ENCODE measurements at regions not wholly inside any gene's neighbourhood (a gene's known extent, or its start where the extent isn't known, plus 50 kb on each side); places are given as distances from the start of the nearest gene placed in this dataset.
"Not testable (repeated sequence)": the region's sequence is repeated elsewhere in the genome, so short reads cannot be mapped to it uniquely, and the experiment has no call there.

DNA sequence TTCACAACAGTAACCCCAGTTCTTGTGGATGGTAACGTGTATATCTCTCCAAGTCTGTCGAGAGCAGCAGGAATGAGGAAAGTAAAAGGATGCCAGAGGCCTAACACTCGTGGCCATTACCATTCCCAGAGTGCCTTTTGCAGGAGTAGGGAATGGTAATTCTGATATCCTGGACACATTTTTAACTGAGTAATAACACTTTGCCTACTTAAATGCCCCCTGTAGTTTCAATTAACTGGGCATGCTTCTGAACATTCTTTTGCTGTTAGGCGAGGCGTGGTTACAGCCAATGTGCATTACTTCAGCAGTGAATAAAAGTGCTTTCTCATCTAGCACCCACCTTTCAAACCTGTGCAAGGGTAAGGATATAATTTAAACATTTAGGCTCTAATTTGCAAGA lies 258.5 kb upstream of the ADGRL2 start:
- H3K27ac Mint-ChIP-seq = no peak overlapping the region
- H3K27me3 Mint-ChIP-seq (ENCODE audit: low read depth) = no peaks in the 10 kb centered on the region
- no peaks in the 10 kb centered on the region for H3K9me3 Mint-ChIP-seq
- no peaks in the 10 kb centered on the region for H3K4me1 Mint-ChIP-seq (ENCODE audit: low read depth)
- no peaks in the 10 kb centered on the region for H3K36me3 Mint-ChIP-seq (ENCODE audit: low read depth)
- no peak overlapping the region for H3K4me3 Mint-ChIP-seq

DNA sequence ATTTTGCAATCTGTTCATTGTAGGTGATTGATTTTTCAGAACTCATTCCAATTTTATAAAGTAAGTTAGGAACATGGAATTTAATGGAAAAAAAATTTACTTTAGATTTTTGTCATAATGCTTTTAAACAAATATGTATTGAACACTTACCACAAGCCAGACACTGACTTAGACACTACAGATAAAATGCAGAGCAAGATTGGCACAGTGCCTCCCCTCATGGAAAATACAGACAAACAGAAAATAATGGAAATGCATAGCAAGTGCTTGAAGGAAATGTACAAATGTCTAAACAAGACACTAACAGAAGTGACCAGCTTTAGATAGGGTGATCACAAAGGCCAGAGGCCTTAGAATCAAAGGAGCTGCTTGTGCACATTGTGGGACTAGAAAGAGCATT lies 260.5 kb upstream of the ADGRL2 start:
- Mint-ChIP-seq H3K36me3 (ENCODE audit: low read depth) (no peaks in the 10 kb centered on the region), H3K9me3 (no peaks in the 10 kb centered on the region), H3K4me3 (no peak overlapping the region), H3K27me3 (ENCODE audit: low read depth) (no peaks in the 10 kb centered on the region), H3K4me1 (ENCODE audit: low read depth) (no peaks in the 10 kb centered on the region), H3K27ac (no peak overlapping the region)

DNA sequence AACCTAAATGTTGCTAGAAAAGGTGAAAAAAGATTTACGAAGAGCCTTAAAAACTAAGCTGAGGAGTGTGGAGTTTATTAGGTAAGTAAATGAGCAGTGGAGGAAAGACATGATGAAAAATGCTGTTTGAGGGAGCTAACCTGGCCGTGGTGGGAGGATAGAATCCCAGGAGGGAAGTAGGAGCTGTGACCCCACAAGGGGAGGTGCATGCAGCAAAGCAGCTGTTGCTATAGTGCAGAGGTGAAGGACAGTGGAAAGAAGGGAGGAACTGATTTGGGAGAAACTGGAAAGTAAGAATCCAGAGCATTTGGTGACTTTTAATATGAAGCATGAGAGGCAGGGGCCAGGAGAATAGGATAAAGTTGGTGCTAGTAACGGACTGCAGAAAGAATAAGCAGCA lies 271.7 kb upstream of the ADGRL2 start:
- no peak overlapping the region for H3K4me3 Mint-ChIP-seq
- no peaks in the 10 kb centered on the region for H3K4me1 Mint-ChIP-seq (ENCODE audit: low read depth)
- H3K27ac Mint-ChIP-seq = no peak overlapping the region
- H3K27me3 Mint-ChIP-seq (ENCODE audit: low read depth) = no peaks in the 10 kb centered on the region
- no peaks in the 10 kb centered on the region for H3K36me3 Mint-ChIP-seq (ENCODE audit: low read depth)
- H3K9me3 Mint-ChIP-seq = no peaks in the 10 kb centered on the region

DNA sequence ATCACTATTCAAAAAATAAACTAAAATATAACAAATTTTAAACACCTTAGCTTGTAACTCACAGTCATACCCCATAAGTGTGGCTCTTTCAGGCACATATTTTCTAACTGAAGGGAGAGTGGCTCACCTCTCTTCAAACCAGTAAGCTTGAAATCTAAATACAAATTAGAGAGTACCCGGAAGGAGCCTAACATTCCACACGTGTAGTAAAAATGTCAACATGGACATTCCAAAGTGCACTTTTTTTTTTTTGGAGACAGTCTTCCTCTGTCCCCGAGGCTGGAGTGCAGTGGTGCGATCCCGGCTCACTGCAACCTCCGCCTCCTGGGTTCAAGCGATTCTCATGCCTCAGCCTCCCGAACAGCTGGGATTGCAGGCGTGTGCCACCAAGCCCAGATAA lies 275.6 kb upstream of the ADGRL2 start:
- Mint-ChIP-seq H3K4me3 (no peak overlapping the region), H3K4me1 (ENCODE audit: low read depth) (no peaks in the 10 kb centered on the region), H3K27me3 (ENCODE audit: low read depth) (no peaks in the 10 kb centered on the region), H3K27ac (no peak overlapping the region), H3K36me3 (ENCODE audit: low read depth) (no peaks in the 10 kb centered on the region), H3K9me3 (no peaks in the 10 kb centered on the region)

DNA sequence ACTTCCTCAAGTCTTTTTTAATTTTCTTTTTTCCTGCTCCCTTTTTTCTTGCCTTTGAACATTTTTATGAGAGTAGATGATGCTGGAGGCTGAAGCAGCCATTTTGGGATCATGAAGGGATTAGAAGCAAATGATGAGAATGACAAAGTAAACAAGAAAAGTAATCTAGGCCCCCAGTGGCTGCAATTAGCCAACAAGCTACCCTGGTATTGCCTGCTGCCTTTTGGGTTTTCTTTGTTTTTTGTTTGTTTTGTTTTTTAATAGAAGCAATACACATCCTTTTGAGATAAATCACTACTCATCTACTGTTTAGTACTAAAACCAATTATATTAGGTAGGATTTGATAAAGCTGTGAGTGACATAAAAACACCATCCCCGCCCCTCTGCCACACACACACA lies 280.7 kb upstream of the ADGRL2 start:
- Mint-ChIP-seq H3K4me3 (no peak overlapping the region), H3K9me3 (no peaks in the 10 kb centered on the region), H3K27ac (no peak overlapping the region), H3K4me1 (ENCODE audit: low read depth) (no peaks in the 10 kb centered on the region), H3K27me3 (ENCODE audit: low read depth) (no peaks in the 10 kb centered on the region), H3K36me3 (ENCODE audit: low read depth) (no peaks in the 10 kb centered on the region)

DNA sequence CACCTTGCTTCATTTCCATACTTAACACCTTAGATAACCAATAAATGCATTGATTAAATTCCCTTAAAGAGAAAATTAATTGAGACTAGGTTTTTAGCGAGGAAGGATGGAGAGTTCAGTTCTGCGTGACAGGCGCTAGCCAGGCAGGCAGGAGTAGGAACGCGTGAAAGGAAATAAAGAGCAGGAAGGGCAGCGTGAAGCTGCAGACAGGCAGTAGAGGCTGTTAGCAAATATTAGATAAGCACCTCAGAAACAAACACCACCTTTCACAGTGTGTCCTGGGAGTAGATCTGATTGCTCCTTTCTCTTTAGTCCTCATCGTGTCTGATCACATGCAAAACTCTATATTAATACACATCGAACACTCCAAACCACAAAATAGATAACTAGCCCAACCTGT lies 282.7 kb upstream of the ADGRL2 start:
- no peaks in the 10 kb centered on the region for H3K9me3 Mint-ChIP-seq
- no peak overlapping the region for H3K4me3 Mint-ChIP-seq
- H3K27me3 Mint-ChIP-seq (ENCODE audit: low read depth) = no peaks in the 10 kb centered on the region
- H3K36me3 Mint-ChIP-seq (ENCODE audit: low read depth) = no peaks in the 10 kb centered on the region
- no peaks in the 10 kb centered on the region for H3K4me1 Mint-ChIP-seq (ENCODE audit: low read depth)
- no peak overlapping the region for H3K27ac Mint-ChIP-seq

DNA sequence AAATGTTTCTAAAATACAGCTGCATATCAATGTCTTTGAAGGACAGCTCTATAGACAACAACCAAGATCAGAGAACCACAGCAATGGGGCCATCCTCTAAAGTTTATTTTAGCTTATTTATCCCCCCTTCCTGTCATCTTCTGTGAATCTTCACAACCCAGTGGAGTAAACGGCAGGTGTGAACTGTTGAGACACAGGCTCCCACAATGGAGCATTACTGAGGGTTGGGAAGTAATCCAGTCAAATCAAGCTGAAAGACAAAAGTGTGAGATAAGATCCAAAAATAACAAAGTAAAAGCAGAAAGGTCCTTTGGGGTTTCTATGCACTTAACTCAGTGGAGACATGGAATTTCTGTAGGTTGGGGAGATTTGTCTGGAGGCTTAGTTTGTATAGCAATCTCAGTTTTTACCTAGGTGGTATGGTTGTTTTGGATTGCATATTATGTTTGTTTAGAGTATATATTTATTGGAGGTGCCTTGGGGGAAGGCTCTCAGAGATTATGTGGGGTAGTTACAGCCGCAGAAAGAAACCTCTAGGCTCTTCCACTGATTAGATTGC lies 286.9 kb upstream of the ADGRL2 start:
- no peaks in the 10 kb centered on the region for H3K4me1 Mint-ChIP-seq (ENCODE audit: low read depth)
- no peaks in the 10 kb centered on the region for H3K9me3 Mint-ChIP-seq
- H3K4me3 Mint-ChIP-seq = no peak overlapping the region
- no peaks in the 10 kb centered on the region for H3K27me3 Mint-ChIP-seq (ENCODE audit: low read depth)
- H3K36me3 Mint-ChIP-seq (ENCODE audit: low read depth) = no peaks in the 10 kb centered on the region
- no peak overlapping the region for H3K27ac Mint-ChIP-seq

DNA sequence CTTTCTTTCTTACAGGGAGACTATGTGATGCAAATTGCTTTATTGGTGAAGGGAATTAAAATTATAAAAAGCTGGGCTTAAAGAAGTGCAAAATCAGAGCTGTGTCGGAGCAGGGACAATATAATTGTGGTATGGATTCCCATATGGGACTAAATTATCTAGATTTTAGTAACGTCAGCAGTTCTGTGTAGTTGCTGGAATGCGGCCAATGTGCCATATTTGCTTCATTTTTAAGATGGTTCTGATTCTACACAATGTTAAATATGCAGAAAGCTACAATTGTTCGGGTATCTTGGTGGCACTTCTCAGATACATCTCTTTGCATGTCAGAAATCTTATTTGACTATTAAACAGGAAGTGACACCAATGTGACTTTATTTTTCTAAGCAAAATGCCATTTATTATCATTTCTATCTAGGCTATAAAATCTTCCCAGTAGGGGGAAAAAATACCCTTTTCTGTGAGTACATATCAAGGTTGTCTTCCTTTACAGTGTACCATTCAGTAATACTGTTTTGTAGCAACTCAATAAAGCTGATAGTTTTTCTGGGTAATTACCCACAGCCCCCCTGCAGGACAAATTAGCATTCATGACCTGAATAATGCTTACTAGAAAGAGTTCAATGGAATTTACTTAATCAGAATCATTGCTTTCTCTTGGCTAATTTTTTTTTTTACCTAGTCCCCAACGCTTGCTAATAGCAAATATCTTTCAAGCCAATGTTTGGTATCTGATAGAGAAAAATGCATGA lies 288.3 kb upstream of the ADGRL2 start:
- H3K36me3 Mint-ChIP-seq (ENCODE audit: low read depth) = no peaks in the 10 kb centered on the region
- no peak overlapping the region for H3K4me3 Mint-ChIP-seq
- no peak overlapping the region for H3K27ac Mint-ChIP-seq
- no peaks in the 10 kb centered on the region for H3K27me3 Mint-ChIP-seq (ENCODE audit: low read depth)
- H3K4me1 Mint-ChIP-seq (ENCODE audit: low read depth) = no peaks in the 10 kb centered on the region
- H3K9me3 Mint-ChIP-seq = no peaks in the 10 kb centered on the region

DNA sequence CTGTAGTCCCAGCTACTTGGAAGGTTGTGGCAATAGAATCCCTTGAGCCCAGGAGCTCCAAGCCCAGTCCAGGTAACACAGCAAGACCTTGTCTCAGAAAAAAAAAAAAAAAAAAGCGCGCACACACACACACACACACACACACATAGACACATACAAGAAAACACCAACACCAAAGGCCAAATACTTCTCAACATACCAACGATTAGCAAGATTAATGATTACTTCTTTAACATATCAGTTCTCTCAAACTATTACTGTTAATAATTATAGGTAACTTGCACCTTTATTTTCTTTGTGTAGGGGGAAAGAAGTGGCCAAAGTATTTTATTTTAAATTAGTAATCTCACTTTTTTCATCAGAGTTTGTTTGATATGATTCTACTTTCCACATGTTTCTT lies 289.5 kb upstream of the ADGRL2 start:
- Mint-ChIP-seq H3K27me3 (ENCODE audit: low read depth) (no peaks in the 10 kb centered on the region), H3K27ac (no peak overlapping the region), H3K4me1 (ENCODE audit: low read depth) (no peaks in the 10 kb centered on the region), H3K9me3 (no peaks in the 10 kb centered on the region), H3K36me3 (ENCODE audit: low read depth) (no peaks in the 10 kb centered on the region), H3K4me3 (no peak overlapping the region)

DNA sequence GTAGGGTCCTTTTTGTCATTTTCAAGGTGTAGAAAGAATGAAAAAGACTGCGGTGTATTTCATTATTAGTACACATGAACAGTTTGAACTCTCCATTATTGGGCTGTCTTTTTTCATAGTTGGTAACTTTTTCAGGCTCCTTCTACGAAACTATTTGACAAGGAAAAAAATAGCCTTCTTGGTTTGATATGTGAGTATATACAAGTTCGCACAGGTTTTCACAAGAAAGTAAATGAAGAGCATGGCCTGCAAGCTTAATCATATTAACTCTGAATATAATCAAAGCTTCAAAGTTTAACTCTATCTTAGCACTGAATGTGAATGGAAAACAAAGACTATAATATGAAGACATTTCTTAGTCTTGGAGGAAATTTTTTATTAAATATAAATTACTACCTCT lies 290.0 kb upstream of the ADGRL2 start:
- H3K4me3 Mint-ChIP-seq = no peak overlapping the region
- no peaks in the 10 kb centered on the region for H3K9me3 Mint-ChIP-seq
- H3K36me3 Mint-ChIP-seq (ENCODE audit: low read depth) = no peaks in the 10 kb centered on the region
- H3K27me3 Mint-ChIP-seq (ENCODE audit: low read depth) = no peaks in the 10 kb centered on the region
- H3K4me1 Mint-ChIP-seq (ENCODE audit: low read depth) = no peaks in the 10 kb centered on the region
- H3K27ac Mint-ChIP-seq = no peak overlapping the region

DNA sequence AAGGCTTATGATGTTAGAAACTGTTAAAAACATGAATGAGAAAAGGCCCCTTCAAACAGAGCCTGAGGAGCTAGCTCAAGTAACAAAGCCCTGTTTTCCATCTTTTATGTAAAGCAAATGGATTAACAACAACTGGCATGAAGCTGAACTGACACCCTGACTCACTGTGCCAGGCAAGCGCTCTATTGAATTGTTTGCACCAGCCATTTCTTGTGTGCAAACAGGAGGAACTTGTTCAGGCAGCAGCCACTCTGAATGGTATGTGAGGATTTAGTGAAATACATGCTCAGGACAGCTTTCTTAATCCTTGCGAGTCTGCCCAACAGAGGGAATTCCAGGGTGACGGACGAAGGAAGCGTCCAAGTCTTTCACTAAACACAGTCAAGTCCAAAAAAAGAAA lies 291.1 kb upstream of the ADGRL2 start:
- Mint-ChIP-seq H3K4me1 (ENCODE audit: low read depth) (no peaks in the 10 kb centered on the region), H3K9me3 (no peaks in the 10 kb centered on the region), H3K27me3 (ENCODE audit: low read depth) (no peaks in the 10 kb centered on the region), H3K4me3 (no peak overlapping the region), H3K27ac (no peak overlapping the region), H3K36me3 (ENCODE audit: low read depth) (no peaks in the 10 kb centered on the region)

DNA sequence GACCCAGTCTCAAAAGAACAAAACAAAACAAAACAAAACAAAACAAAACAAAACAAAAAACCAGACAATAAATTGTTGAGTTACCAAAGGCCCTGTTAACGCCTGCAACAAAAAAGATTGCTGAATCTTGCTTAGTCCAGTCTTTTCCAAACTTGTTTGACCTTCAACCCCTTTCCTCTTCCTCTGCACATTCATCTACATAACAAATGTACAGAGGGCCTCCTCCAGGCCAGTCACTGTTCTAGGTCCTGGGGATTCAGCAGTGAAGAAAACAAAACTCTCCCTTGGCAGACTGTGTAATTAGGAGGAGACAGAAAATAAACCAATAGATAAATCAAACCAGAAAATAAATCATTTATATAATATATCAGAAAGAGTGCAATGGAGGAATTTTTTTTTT lies 294.0 kb upstream of the ADGRL2 start:
- no peaks in the 10 kb centered on the region for H3K9me3 Mint-ChIP-seq
- H3K27ac Mint-ChIP-seq = no peak overlapping the region
- no peaks in the 10 kb centered on the region for H3K4me1 Mint-ChIP-seq (ENCODE audit: low read depth)
- no peaks in the 10 kb centered on the region for H3K27me3 Mint-ChIP-seq (ENCODE audit: low read depth)
- H3K4me3 Mint-ChIP-seq = no peak overlapping the region
- H3K36me3 Mint-ChIP-seq (ENCODE audit: low read depth) = no peaks in the 10 kb centered on the region

DNA sequence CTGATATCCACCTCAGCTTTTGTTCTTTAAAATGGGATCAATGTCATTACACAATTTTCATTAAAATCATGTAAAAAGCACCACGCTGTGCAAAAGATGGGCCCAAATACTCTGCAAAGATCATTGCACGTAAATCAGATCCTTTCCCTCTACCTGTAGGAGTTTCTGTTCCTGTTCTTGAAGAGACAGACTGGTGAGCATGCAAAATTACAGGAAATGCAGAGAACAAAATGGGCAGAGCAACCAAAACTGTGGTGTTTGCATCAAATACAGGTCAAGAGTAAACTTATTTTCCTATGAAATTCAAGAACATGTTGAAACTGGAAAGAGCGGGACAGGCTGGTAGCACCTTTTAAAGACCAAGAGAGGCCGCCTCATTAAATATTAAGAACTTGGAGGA lies 294.9 kb upstream of the ADGRL2 start:
- Mint-ChIP-seq H3K27ac (no peak overlapping the region), H3K36me3 (ENCODE audit: low read depth) (no peaks in the 10 kb centered on the region), H3K4me1 (ENCODE audit: low read depth) (no peaks in the 10 kb centered on the region), H3K9me3 (no peaks in the 10 kb centered on the region), H3K27me3 (ENCODE audit: low read depth) (no peaks in the 10 kb centered on the region), H3K4me3 (no peak overlapping the region)

DNA sequence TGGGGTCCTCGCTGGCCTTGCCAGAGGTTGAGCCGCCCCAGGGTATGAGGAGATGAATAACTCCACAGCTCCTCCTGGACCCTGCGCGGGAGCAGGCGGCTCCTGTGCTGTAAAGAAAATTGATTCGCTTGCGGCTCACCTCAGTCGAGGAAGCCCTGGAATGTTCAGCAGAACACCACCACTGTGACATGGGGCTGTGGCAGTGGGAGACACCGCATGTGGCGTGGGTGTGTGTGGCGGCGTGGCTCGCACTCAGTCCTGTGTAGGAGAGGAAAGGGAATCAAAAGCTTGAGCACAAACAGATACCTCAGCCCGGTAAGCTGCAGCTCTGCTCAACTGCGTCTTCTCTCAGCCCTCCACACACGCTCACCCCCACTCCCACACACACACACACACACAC lies 295.9 kb upstream of the ADGRL2 start:
- H3K27me3 Mint-ChIP-seq (ENCODE audit: low read depth); H3K27ac Mint-ChIP-seq; H3K9me3 Mint-ChIP-seq; H3K36me3 Mint-ChIP-seq (ENCODE audit: low read depth); H3K4me3 Mint-ChIP-seq; H3K4me1 Mint-ChIP-seq (ENCODE audit: low read depth): not testable (repeated sequence)

DNA sequence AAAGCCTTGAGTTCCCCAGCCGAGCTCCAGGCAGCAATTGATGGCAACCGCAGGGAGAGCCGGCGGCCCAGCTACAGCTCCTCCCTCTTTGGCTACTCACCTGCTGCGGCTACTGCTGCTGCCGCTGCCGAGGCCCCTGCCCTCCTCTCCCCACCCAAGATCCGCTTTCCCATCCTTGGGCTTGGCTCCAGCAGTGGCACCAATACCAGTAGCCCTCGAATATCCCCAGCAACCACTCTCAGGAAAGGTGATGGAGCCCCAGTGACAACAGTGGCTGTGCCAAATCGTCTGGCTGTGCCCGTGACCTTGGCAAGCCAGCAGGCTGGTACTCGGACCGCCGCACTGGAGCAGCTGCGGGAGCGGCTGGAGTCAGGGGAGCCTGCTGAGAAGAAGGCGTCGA lies 298.0 kb upstream of the ADGRL2 start:
- not testable (repeated sequence) for H3K9me3 Mint-ChIP-seq; H3K27me3 Mint-ChIP-seq (ENCODE audit: low read depth); H3K27ac Mint-ChIP-seq; H3K36me3 Mint-ChIP-seq (ENCODE audit: low read depth); H3K4me1 Mint-ChIP-seq (ENCODE audit: low read depth); H3K4me3 Mint-ChIP-seq

DNA sequence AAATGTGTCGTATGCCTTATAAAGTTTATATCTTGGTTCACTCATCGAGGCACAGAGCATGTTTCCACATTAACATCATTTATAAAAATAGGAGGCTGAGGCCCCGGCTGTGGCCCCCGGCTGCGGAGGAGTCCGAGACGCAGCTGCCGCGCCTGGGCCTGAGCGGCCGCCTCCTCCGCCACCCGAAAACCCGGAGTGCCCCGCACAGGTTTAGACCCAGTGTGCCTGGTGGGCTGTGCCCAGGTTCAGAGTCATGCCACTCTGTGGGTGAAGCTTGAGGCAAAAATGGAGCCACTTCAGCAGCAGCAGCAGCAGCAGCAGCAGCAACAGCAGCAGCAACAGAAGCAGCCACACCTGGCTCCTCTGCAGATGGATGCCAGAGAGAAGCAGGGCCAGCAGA lies 299.2 kb upstream of the ADGRL2 start:
- not testable (repeated sequence) for H3K27ac Mint-ChIP-seq; H3K27me3 Mint-ChIP-seq (ENCODE audit: low read depth); H3K9me3 Mint-ChIP-seq; H3K4me1 Mint-ChIP-seq (ENCODE audit: low read depth); H3K36me3 Mint-ChIP-seq (ENCODE audit: low read depth); H3K4me3 Mint-ChIP-seq

Data from T-helper 1 cell treated with Interleukin-12 subunit alpha and Interleukin-12 subunit beta and Interleukin-4 antibody, amounts not matched to agents 30 μg/mL and 1 μg/mL, for 36 hours (primary cell).